HG02852 (cell line): ENCODE measurements at regions not wholly inside any gene's neighbourhood (a gene's known extent, or its start where the extent isn't known, plus 50 kb on each side); places are given as distances from the start of the nearest gene placed in this dataset.

Experiments used
- ATAC-seq: cut with Tn5 transposase; IDR thresholded peaks from one replicate; pipeline ENCODE4 v1.9.1; 2021; ENCODE audit warnings: mild to moderate bottlenecking, moderate library complexity; ENCODE audit not compliant: unreplicated experiment

DNA sequence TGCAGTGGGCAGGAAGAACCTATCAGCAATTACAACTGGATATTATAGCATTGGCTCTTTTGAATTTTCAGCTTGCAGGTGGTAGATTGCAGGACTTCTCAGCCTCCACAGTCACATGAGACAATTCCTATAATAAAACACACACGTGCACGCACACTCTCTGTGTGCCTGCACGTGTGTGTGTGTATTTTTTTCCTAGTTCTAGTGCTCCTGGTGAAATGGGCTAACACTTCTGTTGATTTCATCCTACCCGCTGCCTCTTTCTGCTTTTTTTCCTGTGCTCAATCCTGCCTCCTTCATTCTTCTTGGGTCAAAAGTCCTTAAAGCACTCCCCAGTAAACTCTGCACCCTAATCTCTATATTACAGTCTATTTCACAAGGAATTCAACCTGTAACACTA lies 320.1 kb downstream of the OSTF1 start:
- ATAC-seq: no peak

DNA sequence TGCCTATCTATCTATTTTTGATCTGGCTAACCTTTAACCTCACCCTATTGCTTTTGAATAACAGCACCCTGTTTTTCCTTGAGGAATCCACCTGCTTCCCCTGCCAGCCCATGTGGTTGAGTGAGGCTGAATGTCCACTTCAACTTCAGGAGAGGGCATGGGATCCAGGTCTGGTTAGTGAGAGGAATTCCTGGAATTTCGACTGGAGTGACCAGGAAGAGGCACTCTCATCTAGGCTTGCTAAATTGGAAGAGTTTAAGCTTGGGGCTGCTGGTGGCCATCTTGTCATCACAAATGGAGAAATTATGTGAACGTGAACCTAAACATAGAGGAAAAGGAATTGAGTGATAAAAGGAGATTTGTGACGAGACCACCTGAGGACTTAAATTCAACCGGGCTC lies 322.1 kb downstream of the OSTF1 start:
- ATAC-seq: no peak

DNA sequence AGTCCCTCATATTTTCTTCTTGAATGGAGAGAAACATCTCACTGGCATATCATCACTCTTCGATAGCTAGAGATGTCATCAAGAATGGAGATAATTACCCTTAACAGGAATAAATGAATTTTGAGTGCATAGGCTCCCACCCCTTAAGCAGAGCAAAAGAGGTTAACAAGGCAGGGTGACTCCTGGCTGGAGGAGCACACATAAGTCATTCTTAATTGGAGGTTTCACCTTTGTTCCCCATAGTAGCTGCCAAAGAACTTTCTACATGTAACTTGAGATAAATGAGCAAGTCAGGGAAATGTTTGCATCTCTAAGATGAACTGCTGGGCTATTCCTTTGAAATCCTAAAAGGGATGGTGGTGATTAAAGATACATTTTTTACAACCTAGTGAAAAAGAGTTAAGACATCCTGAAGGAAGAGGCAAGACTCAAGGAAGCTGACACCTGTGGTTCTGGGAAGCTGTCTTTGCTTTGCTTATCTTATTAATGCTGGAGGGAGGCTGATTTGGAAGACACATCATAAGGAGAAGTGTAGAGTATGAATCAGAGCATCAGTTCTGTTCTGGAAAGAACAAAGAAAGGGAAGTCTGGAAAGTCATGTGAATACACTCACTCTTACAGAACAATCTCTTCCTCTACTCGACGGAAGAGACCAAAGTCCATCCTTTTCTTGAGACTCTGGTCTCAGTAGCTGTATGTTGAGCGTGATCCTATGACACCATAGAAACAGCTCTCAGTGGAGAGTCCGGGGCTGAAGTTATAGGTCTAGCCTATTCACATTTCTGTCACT lies 326.3 kb downstream of the OSTF1 start:
- no peak for ATAC-seq

DNA sequence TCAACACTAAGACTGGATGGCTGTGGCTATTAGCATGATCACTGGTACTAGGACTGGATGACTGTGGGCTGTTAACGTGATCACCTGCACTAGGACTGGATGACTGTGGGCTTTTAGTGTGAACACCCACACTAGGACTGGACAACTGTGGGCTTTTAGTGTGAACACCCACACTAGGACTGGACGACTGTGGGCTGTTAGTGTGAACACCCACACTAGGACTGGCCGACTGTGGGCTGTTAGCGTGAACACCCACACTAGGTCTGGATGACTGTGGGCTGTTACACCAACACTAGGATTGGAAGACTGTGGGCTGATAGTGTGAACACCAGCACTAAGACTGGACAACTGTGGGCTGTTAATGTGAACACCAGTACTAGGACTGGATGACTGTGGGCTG lies 329.2 kb downstream of the OSTF1 start:
- ATAC-seq: no peak

DNA sequence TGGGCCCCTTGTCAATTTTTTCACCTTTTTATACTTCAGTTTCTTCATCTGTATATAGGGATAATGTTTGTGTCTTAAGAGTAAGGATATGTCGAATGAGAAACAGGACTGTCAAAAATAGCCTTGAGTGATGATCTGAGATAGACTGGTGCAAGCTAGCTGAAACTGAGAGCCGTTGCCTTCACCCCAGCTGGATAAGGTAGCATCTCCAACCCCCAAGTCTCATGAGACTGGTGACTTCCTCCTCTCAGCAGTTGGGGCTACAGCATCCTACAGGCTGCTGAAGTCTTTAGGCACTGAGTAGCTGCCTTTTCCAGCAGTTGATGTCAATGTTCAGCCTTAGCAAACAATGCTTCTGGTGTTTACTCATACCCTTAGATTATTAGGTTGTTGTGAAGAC lies 330.2 kb downstream of the OSTF1 start:
- peak; percentile 57 for ATAC-seq

DNA sequence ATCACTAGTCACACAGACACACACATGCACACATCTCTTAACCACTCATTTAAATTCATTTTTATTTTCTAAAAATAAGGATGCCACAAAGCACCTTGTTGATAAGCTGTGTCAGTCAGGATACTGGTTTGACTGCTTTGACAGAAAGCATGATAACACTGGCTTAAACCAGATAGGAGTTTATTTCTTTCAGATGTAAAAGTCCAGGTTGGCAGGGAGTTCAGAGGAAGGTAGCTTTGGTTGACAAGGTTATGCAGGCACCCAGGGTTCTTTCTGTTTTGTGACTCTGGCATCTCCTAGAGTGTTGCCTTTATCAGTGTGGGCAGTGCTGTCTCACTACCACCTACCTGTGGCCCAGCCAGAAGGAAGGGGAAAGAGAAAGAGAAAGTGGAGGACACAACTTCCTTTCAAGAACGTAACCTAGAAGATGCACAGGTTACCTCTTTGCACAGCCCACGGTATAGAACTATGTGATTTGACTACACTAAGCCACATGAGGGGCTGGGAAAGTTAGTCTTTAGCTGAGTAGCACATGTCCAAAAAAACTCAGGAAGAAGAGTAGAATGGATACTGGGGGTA lies 334.7 kb downstream of the OSTF1 start:
- peak; percentile 52 for ATAC-seq

DNA sequence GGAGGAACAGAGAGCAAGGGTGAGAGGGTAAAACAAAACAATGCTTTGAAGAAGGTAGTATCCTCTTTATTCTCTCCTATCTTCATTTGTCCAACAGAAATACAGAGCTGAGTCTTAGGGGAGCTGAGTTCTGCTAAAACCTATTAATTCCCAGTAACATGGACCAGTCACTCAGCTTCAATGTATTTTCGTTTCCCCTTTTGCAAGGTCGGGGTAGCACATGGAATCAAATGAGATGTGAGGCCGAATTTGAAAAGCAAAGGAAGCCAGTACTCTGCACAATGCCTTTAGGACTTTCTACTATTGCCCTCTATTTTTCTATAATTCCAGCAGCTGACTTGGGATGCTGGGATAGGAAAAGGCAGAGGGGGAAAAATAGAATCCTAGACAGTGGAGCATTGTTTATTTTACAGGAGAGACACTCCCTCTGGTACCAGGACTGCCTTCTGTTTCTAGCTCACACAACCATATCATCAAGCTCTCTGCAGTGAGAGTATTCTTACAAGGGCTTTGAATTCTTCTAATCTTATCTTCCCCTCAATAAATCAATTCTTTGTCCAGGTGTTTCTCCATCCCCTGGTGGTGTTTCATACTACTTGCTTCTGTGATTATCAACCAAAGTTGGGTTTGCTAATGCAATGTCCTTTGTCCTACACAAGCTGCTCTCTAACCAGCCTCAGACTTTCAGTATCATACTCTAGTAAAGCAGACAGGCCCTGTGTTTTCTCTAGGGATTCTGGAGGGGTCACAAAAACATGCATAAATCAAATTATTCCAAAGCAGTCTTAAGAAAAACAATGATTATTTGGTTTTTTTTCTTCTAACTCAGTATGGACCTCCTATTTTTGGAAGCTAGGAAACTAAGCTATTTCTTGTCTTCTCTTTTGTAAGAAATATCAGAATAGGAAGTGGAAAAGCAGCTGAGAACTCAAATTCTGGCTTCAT lies 341.5 kb downstream of the OSTF1 start:
- ATAC-seq: no peak

DNA sequence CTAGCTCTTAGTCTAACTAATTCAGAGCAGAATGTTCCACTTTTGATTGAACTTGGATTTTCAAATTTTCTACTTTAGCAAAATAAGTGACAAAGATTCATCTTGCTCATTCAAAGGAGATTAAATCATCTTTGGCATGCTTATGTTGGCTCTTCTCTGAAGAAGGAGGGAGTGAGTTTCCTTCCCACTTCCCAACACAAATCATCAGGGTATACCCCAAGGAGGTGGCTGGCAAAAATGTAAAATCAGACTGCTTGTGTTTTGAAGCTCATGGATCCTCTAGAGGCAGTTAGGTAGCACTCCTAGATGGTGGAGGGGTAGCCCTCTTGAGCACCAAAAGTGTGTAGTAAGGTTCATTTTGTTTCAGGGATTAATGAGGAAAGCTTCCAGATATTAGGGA lies 343.1 kb downstream of the OSTF1 start:
- ATAC-seq: no peak

DNA sequence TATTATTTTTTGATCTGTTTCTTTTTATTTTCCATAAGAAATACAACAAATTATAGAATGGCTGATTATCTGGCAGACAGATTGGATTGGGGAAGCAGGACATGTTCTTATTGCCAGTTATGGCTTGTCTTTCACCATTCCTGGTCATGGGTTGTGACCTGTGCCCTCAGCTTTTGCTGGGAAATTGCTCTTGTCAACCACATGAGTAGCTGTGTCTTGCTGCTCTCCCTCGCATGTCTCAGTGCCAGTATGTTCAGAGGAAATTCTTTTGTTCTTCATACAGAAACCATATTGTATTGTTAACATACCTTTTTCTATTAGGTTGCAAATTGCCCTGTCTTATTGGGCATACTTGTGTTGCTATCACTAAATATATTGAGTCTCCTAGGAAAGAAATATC lies 344.1 kb downstream of the OSTF1 start:
- ATAC-seq: no peak

DNA sequence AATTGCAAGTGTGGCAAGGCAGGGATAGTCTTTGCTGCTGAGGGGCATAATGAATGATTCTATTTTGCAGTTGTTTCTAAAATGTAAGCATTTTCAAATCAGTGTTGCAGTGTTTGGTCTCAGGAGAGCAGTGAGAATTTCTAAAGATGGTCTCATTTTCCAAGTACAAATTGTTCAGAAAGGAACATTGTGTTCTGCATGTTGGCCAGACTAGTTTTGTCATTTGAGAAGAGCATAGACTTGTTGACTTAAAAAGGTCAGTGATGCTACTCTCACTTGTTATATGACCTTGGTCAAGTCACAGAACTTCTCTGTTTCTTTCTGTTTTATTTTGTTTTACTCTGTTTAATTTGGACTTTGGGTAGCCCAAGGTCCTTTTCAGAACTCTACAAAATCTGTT lies 344.6 kb downstream of the OSTF1 start:
- no peak for ATAC-seq

DNA sequence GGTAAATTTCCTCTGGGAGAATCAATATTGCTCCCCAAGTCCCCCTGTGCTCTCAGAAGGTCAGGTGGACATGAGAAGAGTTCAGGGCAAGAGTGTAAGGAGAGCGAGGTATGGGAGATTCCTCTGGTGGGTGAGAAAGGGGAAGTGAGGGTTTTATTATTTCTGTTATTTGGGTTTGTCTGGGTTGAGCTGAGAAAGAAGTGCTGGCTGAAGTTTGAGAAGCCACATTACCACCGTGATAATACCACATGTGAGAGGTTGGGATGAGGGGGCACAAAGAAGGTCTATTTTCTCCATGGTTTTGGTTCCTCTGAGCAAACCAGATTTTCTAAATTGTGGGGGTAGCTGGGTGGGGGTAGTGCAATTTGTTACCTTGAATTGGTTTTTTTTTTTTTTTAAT lies 350.4 kb downstream of the OSTF1 start:
- ATAC-seq: peak; percentile 63

DNA sequence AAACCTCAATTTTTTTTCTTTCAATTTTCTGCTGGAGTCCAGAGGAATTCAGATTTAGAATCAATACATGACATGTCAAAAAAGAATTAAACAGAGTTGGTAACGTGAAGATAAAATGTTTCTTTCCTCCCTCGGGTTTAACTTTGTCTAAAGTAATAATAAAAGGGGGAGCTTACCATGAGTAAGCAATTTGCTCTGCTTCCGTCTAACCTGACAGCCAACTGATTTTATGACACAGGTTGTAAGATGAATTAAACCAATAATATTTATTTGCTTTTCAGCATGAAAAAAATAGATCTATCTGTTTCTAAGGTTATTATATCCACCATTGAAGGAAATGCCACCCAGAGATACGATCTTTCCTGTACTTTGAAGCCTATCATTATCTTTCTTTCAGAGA lies 352.6 kb downstream of the OSTF1 start:
- ATAC-seq: no peak

DNA sequence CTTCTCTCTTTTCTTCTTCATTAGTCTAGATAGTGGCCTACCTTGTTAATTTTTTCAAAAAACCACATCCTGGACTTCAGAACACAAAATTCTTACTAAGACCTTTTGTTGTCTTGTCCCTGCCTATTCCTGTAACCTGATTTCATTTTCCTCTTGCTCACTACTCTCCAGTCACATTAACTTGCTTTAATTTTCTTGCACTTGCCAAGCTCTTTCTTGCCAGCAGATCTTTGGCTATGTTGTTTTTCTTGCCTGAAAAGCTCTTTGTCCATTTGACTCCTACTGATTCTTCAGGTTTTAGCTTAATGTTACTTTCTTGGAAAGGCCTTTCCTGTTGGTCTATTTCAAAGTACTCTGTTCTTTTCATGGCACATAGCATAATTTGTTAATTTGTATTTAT lies 356.8 kb downstream of the OSTF1 start:
- ATAC-seq: no peak

DNA sequence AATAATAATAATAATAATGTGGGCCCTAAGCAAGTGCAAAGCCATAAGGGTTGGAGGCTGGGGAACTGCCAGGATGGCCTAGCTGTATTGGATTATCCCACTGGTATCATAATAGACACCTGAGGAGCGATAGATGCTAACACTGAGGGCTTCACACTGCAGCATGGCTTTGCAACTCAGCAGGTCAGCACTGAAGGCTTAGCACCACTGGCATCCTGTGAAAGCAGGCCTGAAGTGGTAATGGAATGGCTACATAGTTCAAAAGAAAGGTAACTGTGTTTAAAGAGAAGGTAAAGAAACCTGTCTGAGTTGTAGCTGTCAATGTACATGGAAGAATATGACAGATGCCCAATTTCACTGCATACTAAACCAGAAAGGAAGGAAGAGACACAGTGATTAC lies 359.0 kb downstream of the OSTF1 start:
- ATAC-seq: no peak

DNA sequence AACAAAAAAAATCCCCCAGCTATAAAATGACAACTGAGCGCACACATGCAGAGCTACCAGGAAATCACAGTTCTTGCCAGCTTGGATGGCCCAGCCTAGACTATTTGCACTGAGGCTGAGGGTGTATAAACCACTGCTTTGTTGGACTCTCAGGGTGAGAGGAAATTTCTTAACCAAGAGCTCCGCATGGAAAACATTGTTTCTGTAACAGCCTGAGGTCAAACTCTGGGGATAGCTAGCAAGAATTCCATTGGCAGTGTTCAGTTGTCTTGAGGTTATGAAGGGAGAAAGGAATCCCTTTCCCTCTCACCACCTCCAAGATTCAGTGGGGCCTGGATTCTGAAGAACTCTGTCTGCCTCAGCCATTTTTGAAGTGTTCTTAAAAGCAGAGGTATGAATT lies 360.0 kb downstream of the OSTF1 start:
- no peak for ATAC-seq

DNA sequence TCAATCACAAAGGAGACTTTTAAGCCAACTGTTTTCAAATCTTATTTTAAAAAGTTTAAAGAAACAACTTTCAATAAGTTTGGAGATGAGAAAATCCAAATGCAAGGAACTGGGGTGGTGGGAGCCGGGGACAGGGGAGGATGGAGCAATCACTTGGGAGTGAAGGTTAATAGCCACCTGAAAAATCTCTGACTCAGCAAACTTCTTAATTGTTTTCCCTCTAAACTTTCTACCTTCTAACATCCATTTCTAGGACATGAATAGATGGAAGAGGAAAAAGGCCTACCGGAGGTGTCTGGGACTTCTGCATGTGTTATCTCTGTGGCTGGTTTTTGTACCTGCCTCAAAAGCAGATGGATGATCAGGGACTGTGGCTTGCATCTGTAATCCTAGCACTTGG lies 360.6 kb downstream of the OSTF1 start:
- ATAC-seq: no peak

DNA sequence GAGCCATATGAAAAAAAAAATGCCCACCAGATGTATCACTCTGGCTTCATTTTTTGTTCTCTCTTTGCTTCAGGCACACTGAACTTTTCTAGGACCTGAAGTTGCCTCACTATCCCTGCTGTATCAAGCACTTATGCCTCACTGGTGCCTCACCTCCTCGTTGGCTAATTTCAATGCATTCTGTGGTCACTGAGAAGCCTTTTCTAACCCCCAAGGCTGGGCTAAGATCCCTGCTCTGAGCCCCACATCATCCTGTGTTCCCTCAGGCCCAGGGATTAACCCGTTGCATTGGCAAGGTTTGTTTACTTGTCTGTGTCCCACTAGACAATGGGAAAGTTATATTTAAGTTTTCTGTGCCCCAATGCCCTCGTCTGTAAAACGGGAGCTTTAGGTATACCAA lies 362.7 kb downstream of the OSTF1 start:
- no peak for ATAC-seq

DNA sequence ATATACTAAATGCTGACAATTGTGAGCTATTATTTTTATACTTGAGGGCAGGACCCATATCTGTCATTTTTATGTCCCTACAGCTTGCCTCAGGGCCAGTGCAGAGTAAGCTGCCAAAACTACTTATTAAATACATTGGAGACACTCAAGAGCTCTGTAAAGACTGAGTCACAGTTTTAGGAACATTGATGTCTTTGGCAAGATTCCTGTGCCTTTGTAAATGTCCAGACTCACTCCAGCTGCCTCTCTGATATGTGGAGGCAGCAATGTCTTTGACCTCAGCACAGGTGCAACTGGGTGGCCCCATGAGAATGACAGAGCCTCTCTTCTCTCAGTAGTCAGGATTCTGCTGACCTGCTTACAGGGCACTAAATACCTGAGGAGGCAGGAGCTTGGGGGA lies 363.2 kb downstream of the OSTF1 start:
- ATAC-seq: no peak

DNA sequence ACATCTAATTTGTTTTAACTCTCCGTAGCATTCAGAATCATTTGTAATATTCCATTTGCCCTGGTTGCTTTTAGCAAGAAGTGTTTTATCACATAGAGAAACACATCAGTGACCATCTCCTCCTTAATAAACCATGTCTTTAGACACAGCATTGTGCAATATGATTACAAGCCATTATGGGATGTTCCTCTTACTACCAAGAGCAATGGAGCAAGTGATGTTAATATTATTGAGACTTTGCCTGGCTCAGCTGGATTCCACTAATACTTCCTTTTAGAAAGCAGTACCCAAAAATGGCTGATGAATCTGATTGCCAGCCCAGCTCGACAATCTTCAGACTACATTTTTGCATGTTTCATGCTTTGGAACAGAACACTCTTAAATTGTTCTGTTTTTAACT lies 364.2 kb downstream of the OSTF1 start:
- ATAC-seq: no peak

DNA sequence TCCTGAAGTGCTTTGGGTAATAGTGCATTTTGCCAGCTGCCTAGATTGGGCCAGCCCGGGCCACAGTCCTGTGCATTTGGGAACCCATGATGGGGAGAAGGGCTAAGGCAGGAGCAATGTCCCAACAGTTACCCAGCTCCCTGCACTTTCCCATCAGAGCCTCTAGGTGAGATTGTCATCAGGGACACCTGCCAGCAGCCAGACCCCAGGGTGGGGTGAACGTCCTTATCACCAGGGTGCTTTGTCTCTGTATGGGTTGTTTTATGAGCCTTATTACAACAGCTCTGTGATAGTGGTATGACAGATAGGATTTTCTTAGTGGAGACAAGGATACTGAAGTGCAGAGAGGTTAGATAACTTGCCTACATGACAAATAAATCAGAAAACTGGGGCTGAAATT lies 365.7 kb downstream of the OSTF1 start:
- no peak for ATAC-seq

DNA sequence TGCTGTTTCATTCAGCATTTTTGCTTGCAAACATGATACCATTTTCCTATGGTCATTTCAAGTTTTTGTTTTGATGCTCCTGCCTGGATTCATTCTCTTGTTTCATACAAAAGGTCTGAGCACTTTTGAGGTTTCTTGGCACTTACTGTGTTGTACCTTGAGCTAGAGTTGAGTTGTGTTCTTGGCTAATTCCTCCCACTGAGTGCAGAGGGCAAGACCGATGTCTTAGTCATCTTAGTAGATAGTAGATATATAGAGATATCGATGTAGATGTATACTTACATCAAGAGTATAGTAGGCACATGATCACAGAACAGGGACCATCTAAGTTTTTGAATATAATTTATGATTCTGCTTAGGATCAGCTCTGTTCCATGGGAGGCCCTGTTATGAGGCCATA lies 366.6 kb downstream of the OSTF1 start:
- ATAC-seq: no peak

DNA sequence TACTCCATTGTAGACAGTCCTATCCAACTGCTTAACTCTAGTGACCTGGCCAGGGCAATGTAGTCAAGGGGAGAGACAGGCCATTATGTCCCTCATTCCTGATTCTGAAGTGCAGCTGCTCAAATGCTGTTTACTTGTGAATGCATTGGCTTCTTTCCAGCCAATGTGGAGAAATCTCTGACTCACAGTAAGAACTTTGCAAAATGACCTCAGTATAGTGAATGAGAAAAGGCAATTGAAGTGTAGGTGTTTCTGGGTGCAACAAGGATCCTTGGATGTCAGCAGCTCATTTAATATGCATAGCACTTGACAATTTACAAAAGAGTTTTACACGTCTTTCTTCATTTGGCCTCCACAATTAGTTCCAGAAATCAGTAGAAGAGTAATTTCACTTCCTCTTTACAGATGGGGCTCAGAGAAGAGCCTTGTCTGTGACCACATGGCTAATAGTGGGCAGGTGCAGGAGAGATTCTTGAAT lies 367.2 kb downstream of the OSTF1 start:
- ATAC-seq: peak; percentile 97
